HG02885 (cell line): ENCODE measurements at regions not wholly inside any gene's neighbourhood (a gene's known extent, or its start where the extent isn't known, plus 50 kb on each side); places are given as distances from the start of the nearest gene placed in this dataset.

Source experiments
- ATAC-seq: cut with Tn5 transposase; IDR thresholded peaks from one replicate; pipeline ENCODE4 v1.9.1; 2021; ENCODE audit warnings: mild to moderate bottlenecking; ENCODE audit not compliant: unreplicated experiment, poor library complexity

GRCh38 chr5:155934964-155935363, 392.0 kb upstream of the SGCD start:
- no peak for ATAC-seq

GRCh38 chr5:155935723-155936122, 391.2 kb upstream of the SGCD start:
- no peak for ATAC-seq

GRCh38 chr5:155936520-155937406, 390.2 kb upstream of the SGCD start:
- ATAC-seq, result no peak

- no peak for ATAC-seq
These were observed 388.9 kb upstream of the SGCD start for GRCh38 chr5:155938051-155938450.

DNA sequence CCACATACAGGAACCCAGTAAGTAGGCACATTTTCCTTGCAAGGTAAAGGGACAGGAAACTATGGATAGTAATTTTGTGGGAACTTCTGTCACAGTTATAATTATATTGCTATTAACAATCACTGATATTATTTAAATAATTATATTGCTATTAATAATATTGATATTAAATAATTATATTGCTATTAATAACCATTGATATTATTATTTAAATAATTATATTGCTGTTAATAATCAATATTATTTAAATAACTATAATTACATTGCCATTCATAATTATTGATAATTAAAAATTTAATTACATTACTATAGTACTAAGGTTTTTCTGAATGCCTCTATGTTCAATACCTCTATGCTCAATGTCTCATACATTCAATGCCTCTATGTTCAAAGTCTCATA, 385.6 kb upstream of the SGCD start:
- no peak for ATAC-seq

DNA sequence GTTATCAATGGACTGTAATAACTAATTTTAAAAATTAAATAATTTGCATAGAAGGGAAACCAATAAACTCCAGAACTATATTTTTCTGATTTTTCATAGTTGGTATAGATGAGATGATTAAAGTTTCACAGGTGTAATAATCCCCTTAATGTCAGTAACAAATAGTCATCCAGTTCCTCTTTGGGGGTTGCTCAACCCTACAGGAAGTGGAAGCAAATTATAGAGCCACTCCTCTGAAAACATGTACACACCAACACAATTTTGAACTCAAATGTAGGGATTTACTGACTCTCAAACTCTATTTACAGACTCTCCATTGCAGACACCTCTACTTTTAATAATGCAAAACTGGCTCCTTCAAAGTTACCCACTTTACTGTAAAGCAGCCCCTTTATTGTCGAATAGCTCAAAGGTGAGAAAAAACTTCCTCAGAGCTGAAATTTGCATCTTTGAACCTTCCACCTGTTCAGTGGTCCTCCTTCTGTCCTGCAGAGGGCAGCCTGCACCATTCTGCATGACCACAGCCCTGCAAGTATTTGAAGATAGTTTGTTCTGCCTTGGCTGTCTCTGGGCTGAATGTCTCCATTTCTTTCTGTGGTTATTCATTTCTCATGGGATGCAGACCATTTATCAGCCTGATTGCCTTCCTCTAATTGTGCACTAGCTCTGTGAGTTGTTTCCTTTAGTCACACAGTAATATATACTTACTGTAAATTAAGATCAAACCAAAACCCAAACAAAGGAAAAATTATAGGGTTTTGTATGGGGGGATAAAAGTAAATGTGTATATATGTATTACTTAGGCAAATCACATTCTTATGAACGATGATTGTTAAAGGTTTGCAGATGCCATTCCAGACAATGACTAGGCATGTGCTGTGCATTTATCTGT, 383.2 kb upstream of the SGCD start:
- ATAC-seq, result peak; percentile 90

GRCh38 chr5:155947394-155948062, 379.4 kb upstream of the SGCD start:
- ATAC-seq, result no peak

- no peak for ATAC-seq
These were observed 378.4 kb upstream of the SGCD start for GRCh38 chr5:155948576-155948975.

DNA sequence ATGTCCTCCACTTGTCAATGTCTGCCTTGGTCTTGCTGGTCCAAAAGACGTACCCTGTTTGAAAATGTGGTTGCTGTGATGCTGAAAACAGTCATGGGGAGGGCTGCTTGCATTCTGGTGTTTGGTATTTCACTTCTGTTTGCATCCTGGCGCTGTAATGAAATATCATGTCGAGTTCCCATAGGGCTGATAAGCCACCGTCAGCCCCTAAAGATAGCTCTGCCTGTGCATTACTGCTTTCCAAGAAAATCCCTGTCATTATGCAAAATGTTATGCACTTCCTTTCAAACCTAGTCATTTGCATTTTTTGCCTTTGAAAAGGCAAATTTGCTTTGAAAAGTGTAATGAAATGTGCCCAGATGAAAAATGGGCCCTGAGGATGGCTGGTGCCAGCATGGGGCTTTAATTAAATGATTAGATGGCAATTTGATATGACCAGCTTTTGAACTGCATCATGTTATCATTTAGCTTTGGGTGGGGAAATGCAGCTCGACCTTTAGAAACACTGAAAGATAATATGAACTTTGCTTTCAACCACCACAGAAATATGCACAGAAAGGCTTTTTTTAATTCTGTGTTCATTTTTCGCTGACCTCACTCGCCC, 374.4 kb upstream of the SGCD start:
- no peak for ATAC-seq

DNA sequence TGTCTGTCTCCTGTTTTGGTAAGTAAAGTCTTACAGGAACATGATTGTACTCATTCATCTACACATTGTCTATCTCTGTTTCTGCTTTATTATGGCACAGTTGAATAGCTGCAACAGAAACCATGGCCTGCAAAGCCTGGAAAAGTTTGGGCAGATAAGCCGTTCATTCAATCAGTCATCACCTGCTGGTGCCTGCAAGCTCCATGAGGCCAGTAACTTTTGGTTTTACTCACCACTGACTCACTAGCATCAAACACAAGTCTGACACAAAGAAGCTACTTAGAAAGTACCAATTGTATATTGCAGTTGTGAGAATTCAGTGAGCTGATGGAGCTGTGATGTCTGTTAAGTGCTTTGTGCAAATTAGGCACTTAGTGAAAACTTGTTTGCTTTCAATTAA, 373.6 kb upstream of the SGCD start:
- ATAC-seq, result peak; percentile 36

DNA sequence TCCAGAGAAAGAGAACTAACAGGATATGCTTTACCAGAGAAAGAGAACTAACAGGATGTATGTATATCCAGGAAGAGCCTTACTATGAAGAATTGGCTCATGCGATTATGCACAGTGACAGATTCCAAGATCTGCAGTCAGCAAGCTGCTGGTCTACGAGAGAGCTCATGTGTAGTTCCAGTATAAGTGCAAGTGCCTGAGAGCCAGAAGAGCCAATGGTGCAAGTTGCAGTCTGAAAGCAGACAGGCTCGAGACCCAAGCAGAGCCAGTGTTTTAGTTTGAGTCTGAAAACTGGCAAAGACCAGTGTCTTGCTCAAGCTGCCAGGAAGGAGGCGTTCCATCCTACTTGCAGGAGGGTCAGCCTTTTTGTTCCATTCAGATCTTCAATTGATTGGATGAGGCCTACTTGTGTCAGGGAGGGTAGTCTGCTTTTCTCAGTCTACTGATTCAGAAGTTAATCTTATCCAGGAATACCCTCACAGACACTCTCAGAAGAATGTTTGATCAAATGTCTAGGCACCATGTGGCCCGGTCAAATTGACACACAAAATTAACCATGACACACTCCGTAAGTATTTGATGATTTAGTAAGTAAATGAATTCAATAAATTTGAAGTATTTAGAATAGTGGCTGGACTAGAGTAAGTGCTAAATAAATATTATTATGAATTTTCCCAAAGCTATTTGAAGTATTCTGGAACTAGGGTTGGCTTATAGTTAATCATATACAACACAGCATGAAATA, 372.1 kb upstream of the SGCD start:
- no peak for ATAC-seq

- ATAC-seq, result no peak
These were observed 369.1 kb upstream of the SGCD start for GRCh38 chr5:155957884-155958283.

DNA sequence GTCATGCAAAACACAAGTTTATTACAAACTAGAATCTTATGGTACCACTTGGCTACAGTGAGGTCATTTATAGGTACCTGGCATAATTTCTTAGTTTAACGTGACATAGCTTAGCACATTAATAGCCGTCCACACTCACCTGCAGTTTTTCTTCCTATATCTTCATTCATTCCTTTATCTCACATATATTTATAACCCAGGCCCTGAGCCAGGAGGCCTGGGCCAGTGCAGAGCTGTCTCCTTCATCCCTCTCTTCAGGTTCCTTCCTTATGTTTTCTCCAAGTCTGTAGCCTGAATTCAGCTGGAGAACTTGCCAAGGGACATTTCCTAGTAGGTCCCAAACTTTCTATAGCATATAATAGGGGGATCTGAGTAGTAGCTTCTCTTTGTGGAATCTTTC, 367.9 kb upstream of the SGCD start:
- no peak for ATAC-seq

GRCh38 chr5:155960177-155960576, 366.8 kb upstream of the SGCD start:
- ATAC-seq, result no peak

DNA sequence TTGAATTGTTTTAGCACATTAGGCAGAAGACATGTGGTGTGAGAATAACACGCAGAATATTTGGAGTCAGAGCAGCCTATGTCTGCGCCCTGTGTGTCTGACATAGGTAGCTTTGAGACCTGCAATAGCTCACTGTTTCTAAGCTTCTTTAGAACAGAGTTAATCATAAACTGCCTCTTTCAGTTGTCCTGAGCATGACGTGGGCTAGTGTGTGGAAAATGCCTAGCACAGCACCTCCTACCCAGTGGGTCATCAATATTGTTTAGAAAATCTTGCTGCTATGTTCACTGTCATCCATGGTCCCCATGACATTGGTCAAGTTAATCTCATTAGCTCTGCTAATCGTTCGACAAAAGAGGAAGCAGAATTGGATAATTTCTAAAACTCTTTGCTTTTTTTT, 357.4 kb upstream of the SGCD start:
- no peak for ATAC-seq

- no peak for ATAC-seq
These were observed 352.6 kb upstream of the SGCD start for GRCh38 chr5:155974369-155974768.

GRCh38 chr5:155978850-155979249, 348.1 kb upstream of the SGCD start:
- no peak for ATAC-seq

GRCh38 chr5:155982354-155982753, 344.6 kb upstream of the SGCD start:
- no peak for ATAC-seq

GRCh38 chr5:155983954-155984353, 343.0 kb upstream of the SGCD start:
- no peak for ATAC-seq
